ENCODE measurements at regions not wholly inside any gene's neighbourhood (a gene's known extent, or its start where the extent isn't known, plus 50 kb on each side); places are given as distances from the start of the nearest gene placed in this dataset.

- 100% methylated on average over 1 of the region's 2 CpGs for WGBS (ENCODE audit: insufficient coverage)
- Histone ChIP-seq H3K9ac (ENCODE audit: insufficient read depth, low read length, poor library complexity, severe bottlenecking) (no peak overlapping the region), H3K4me1 (ENCODE audit: control insufficient read depth in 1 of 2, insufficient read depth in 2 of 2, low read length in 2 of 2) (peaks cover 18 to 26% of the 10 kb centered on the region in 2 donors), H4K20me1 (ENCODE audit: insufficient read depth, low read length) (no peaks in the 10 kb centered on the region), H3K9me3 (replicated peaks in 1 of 2; ENCODE audit: control insufficient read depth in 1 of 2, insufficient read depth in 1 of 2, low read length in 2 of 2) (no peaks in the 10 kb centered on the region), H3K4me3 (replicated peaks in 1 of 3; ENCODE audit: low read depth in 2 of 3, low read length in 3 of 3) (no peak overlapping the region), H3K27me3 (ENCODE audit: control insufficient read depth in 2 of 2, insufficient read depth in 2 of 2, low read length in 2 of 2) (no peaks in the 10 kb centered on the region), H3K79me2 (ENCODE audit: insufficient read depth, low read length) (no peaks in the 10 kb centered on the region), H3K36me3 (replicated peaks in 1 of 2; ENCODE audit: control insufficient read depth in 1 of 2, insufficient read depth in 2 of 2, low read length in 2 of 2) (no peaks in the 10 kb centered on the region), H3K27ac (ENCODE audit: low read depth in 1 of 2, low read length in 2 of 2) (no peak overlapping the region), H2AFZ (ENCODE audit: insufficient read depth, low read depth, low read length, poor library complexity, severe bottlenecking) (no peak overlapping the region), H3K4me2 (replicated peaks; ENCODE audit: extremely low read depth, low read length, poor library complexity, severe bottlenecking) (no peak overlapping the region)
- Mint-ChIP-seq H3K27me3 (ENCODE audit: low read depth in 3 of 3) (no peaks in the 10 kb centered on the region), H3K4me3 (no peak overlapping the region), H3K4me1 (peaks cover 26% of the 10 kb centered on the region), H3K27ac (no peak overlapping the region), H3K9me3 (peaks cover 0 to 1% (median 0%) of the 10 kb centered on the region in 7 donors), H3K36me3 (no peaks in the 10 kb centered on the region)
- DNase-seq = no peak
- intact Hi-C loops (cut with micrococcal nuclease) = no loop called here
- no peak for TF ChIP-seq CTCF (IDR thresholded peaks at IDR 0.05)
These were observed 285.7 kb upstream of the PRDM1 start for GRCh38 chr6:105800398-105800797.

- Mint-ChIP-seq H3K27me3 (ENCODE audit: low read depth in 3 of 3) (no peaks in the 10 kb centered on the region), H3K4me1 (peaks cover 38% of the 10 kb centered on the region), H3K36me3 (no peaks in the 10 kb centered on the region), H3K4me3 (no peak overlapping the region), H3K27ac (peak overlapping the region in 4 of 7 donors; percentile 4 to 27 (median 14)), H3K9me3 (peaks cover 0 to 1% (median 0%) of the 10 kb centered on the region in 7 donors)
- Histone ChIP-seq H2AFZ (ENCODE audit: insufficient read depth, low read depth, low read length, poor library complexity, severe bottlenecking) (peak overlapping the region; percentile 52), H3K4me1 (ENCODE audit: control insufficient read depth in 1 of 2, insufficient read depth in 2 of 2, low read length in 2 of 2) (peaks cover 24 to 36% of the 10 kb centered on the region in 2 donors), H3K4me2 (replicated peaks; ENCODE audit: extremely low read depth, low read length, poor library complexity, severe bottlenecking) (no peak overlapping the region), H3K27me3 (ENCODE audit: control insufficient read depth in 2 of 2, insufficient read depth in 2 of 2, low read length in 2 of 2) (no peaks in the 10 kb centered on the region), H3K4me3 (replicated peaks in 1 of 3; ENCODE audit: low read depth in 2 of 3, low read length in 3 of 3) (no peak overlapping the region), H3K27ac (ENCODE audit: low read depth in 1 of 2, low read length in 2 of 2) (peak overlapping the region in 1 of 2 donors; percentile 45), H3K9ac (ENCODE audit: insufficient read depth, low read length, poor library complexity, severe bottlenecking) (no peak overlapping the region), H4K20me1 (ENCODE audit: insufficient read depth, low read length) (no peaks in the 10 kb centered on the region), H3K9me3 (replicated peaks in 1 of 2; ENCODE audit: control insufficient read depth in 1 of 2, insufficient read depth in 1 of 2, low read length in 2 of 2) (no peaks in the 10 kb centered on the region), H3K36me3 (replicated peaks in 1 of 2; ENCODE audit: control insufficient read depth in 1 of 2, insufficient read depth in 2 of 2, low read length in 2 of 2) (no peaks in the 10 kb centered on the region), H3K79me2 (ENCODE audit: insufficient read depth, low read length) (no peaks in the 10 kb centered on the region)
- intact Hi-C loops (cut with micrococcal nuclease) = loop anchor here in 1 of 2 donors (10.0 kb wide), 2 partner anchors 96 to 286 kb away; partner anchors contain the start of gene PRDM1
- no peak for TF ChIP-seq CTCF (IDR thresholded peaks at IDR 0.05)
- DNase-seq = peak in 1 of 3 donors; percentile 27
- WGBS (ENCODE audit: insufficient coverage) = no CpG with 5 or more reads among the region's 2 CpGs
These were observed 287.1 kb upstream of the PRDM1 start for GRCh38 chr6:105799056-105799455.
